Neural cell (in vitro differentiated cells): ENCODE measurements at regions not wholly inside any gene's neighbourhood (a gene's known extent, or its start where the extent isn't known, plus 50 kb on each side); places are given as distances from the start of the nearest gene placed in this dataset.

ENCODE experiments used
- H2AFZ ChIP-seq: fragments of 200-600, 300-800 bp; sonication (generic), shearing (Covaris generic); 2 replicates; pipeline ENCODE4 v1.6.0; 2014; ENCODE audit warnings: low read depth, mild to moderate bottlenecking, antibody characterized with exemption, low read length, moderate library complexity
- H3F3A ChIP-seq: fragments of 200-600 bp; shearing (Covaris generic); 2 replicates; pipeline ENCODE4 v1.6.1; 2016; ENCODE audit warnings: mild to moderate bottlenecking, moderate library complexity, mixed read lengths, antibody characterized with exemption, low read length; ENCODE audit not compliant: insufficient read depth, poor library complexity, severe bottlenecking
- H3K27ac ChIP-seq: fragments of 200-600, 300-800 bp; sonication (generic), shearing (Covaris generic); 2 replicates; pipeline ENCODE4 v1.5.1; 2014; ENCODE audit warnings: mild to moderate bottlenecking, low read length, moderate library complexity
- H3K27me3 ChIP-seq: fragments of 300-800, 200-600 bp; sonication (generic), shearing (Covaris generic); 2 replicates; pipeline ENCODE4 v1.6.0; 2014; ENCODE audit warnings: mild to moderate bottlenecking, low read depth, low read length, moderate library complexity; ENCODE audit not compliant: insufficient read depth
- H3K36me3 ChIP-seq: fragments of 300-800, 200-600 bp; sonication (generic), shearing (Covaris generic); 2 replicates; pipeline ENCODE4 v1.5.1; 2014; ENCODE audit warnings: mild to moderate bottlenecking, antibody characterized with exemption, low read length, moderate library complexity; ENCODE audit not compliant: insufficient read depth
- H3K4me2 ChIP-seq: fragments of 300-800, 200-600 bp; sonication (generic), shearing (Covaris generic); 2 replicates; pipeline ENCODE4 v1.6.0; 2014; ENCODE audit warnings: mild to moderate bottlenecking, low read length
- H3K4me3 ChIP-seq: fragments of 300-800, 200-600 bp; sonication (generic), shearing (Covaris generic); 2 replicates; pipeline ENCODE4 v1.5.1; 2014; ENCODE audit warnings: mild to moderate bottlenecking, low read length, moderate library complexity
- H3K79me2 ChIP-seq: fragments of 200-600 bp; shearing (Covaris generic); replicated peaks from 2 replicates; pipeline ENCODE4 v1.6.0; 2014; ENCODE audit warnings: mild to moderate bottlenecking, low read length, moderate library complexity; ENCODE audit not compliant: insufficient read depth
- H3K9ac ChIP-seq: fragments of 300-800, 200-600 bp; sonication (generic), shearing (Covaris generic); 2 replicates; pipeline ENCODE4 v1.6.1; 2016; ENCODE audit warnings: mild to moderate bottlenecking, low read length, mixed read lengths
- H3K9me2 ChIP-seq: fragments of 200-600 bp; shearing (Covaris generic); 2 replicates; pipeline ENCODE4 v1.6.1; 2016; ENCODE audit warnings: mild to moderate bottlenecking, low read length, mixed read lengths; ENCODE audit not compliant: insufficient read depth
- H3K9me3 ChIP-seq: fragments of 200-600, 300-800 bp; sonication (generic), shearing (Covaris generic); 2 replicates; pipeline ENCODE4 v1.6.1; 2016; ENCODE audit warnings: mild to moderate bottlenecking, mixed run types, low read length, moderate library complexity, mixed read lengths
- H4K20me1 ChIP-seq: fragments of 200-600 bp; shearing (Covaris generic); 2 replicates; pipeline ENCODE4 v1.6.1; 2016; ENCODE audit warnings: mild to moderate bottlenecking, mixed run types; ENCODE audit not compliant: insufficient read depth
- EP300 ChIP-seq: fragments of 450-650 bp; conservative IDR thresholded peaks from 2 replicates; pipeline ENCODE4 v1.6.1; 2014; ENCODE audit warnings: antibody characterized with exemption, mild to moderate bottlenecking, moderate library complexity; ENCODE audit not compliant: poor library complexity, severe bottlenecking
- EZH2 ChIP-seq: fragments of 200-600, 300-800 bp; shearing (Covaris generic), sonication (generic); IDR thresholded peaks from 2 replicates; pipeline ENCODE4 v1.6.1; 2014; ENCODE audit warnings: antibody characterized with exemption, low read length, borderline replicate concordance, mild to moderate bottlenecking; ENCODE audit not compliant: insufficient read depth, poor library complexity, severe bottlenecking
- MXI1 ChIP-seq: fragments of 450-650 bp; conservative IDR thresholded peaks from 2 replicates; pipeline ENCODE4 v1.6.1; 2014; ENCODE audit warnings: antibody characterized with exemption, mild to moderate bottlenecking; ENCODE audit not compliant: poor library complexity, severe bottlenecking
- SMC3 ChIP-seq: fragments of 450-650 bp; conservative IDR thresholded peaks from 2 replicates; pipeline ENCODE4 v1.6.1; 2014; ENCODE audit warnings: antibody characterized with exemption, mild to moderate bottlenecking, moderate library complexity; ENCODE audit not compliant: poor library complexity
- TAF1 ChIP-seq: IDR thresholded peaks from 2 replicates; pipeline ENCODE4 v1.6.1; 2012; ENCODE audit warnings: low read depth
- TF ChIP-seq, protein P1 (sequence below): IDR thresholded peaks from 2 replicates; pipeline ENCODE4 v1.6.1; 2012; ENCODE audit warnings: borderline replicate concordance
- TF ChIP-seq, protein P2 (sequence below): fragments of 450-650 bp; IDR thresholded peaks from 2 replicates; pipeline ENCODE4 v1.5.1; 2014; ENCODE audit warnings: antibody characterized with exemption, mild to moderate bottlenecking, moderate library complexity; ENCODE audit not compliant: poor library complexity, severe bottlenecking

DNA sequence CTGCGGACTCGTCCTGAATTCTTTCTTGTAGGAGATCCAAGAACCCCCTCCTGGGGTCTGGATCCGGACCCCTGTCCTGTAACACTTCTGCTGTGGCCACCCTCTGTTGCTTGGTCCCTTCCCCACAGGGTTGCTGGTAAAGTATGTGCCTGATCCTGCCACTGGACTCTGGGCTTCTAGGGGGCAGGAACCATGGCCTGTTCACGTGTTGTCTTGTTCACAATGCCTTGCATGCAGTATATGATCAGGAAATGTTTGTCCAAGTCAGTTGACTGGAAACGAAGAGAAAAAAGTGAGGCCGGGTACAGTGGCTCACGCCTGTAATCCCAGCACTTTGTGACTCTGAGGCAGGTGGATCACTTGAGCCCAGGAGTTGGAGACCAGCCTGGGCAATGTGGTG, 139.3 kb upstream of the ALDH1B1 start:
- H3K9ac ChIP-seq: no peak overlapping the region
- H3K27me3 ChIP-seq: no peaks in the 10 kb centered on the region
- no peaks in the 10 kb centered on the region for H3K9me2 ChIP-seq
- H3K4me3 ChIP-seq: no peak overlapping the region
- H3K27ac ChIP-seq: no peak overlapping the region
- H2AFZ ChIP-seq: no peak overlapping the region
- H3F3A ChIP-seq: no peaks in the 10 kb centered on the region
- TF ChIP-seq EP300: no peak
- no peaks in the 10 kb centered on the region for H4K20me1 ChIP-seq
- no peaks in the 10 kb centered on the region for H3K79me2 ChIP-seq
- H3K9me3 ChIP-seq: no peaks in the 10 kb centered on the region
- no peak overlapping the region for H3K4me2 ChIP-seq
- H3K36me3 ChIP-seq: no peaks in the 10 kb centered on the region

DNA sequence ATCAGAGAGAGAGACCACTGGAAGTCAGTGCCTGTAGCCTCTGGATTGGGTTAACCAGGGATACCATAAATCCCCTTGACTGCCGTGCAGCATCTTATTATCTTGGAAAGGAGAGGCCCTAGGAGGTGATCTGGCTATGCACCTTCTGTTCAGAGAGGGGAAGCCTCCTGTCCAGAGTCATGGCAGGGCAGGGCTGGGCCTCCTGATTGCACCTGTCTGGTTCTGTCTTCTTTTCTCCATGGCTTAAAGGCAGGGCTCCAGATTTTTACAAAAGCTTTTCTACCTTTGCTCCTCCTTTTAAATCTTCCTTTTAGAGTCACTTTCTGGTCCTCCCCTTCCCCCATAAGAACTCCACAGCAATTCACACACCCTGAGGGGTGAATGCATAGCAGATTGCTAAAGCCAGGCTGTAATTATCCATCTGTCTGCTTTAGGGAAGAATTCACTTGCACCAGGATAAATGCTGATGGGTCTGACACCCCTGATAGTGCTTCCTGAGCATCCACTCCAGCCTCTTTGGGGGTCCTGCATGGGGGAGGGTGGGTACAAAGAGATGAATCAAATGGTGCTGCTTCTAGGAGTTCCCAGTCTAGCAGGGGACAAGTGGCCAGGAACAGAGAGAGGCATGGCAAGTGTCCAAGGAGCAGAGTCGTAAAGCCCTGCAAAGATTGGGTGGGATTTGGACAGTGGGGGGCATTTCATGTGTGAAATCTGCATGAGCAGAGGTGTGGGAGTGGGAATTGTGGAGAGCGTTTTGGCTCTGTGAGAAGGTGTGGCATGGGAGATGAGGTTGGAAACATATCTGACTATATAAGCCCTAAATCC, 141.3 kb upstream of the ALDH1B1 start:
- Histone ChIP-seq H3K4me3 (no peak overlapping the region), H4K20me1 (no peaks in the 10 kb centered on the region), H3K9me2 (no peaks in the 10 kb centered on the region), H3K27ac (no peak overlapping the region), H3K4me2 (no peak overlapping the region), H3K79me2 (no peaks in the 10 kb centered on the region), H3K36me3 (no peaks in the 10 kb centered on the region), H3K9ac (no peak overlapping the region), H3K9me3 (peaks cover 5% of the 10 kb centered on the region), H2AFZ (no peak overlapping the region), H3F3A (no peaks in the 10 kb centered on the region), H3K27me3 (no peaks in the 10 kb centered on the region)
- no peak for TF ChIP-seq SMC3
- TF ChIP-seq EP300: no peak

DNA sequence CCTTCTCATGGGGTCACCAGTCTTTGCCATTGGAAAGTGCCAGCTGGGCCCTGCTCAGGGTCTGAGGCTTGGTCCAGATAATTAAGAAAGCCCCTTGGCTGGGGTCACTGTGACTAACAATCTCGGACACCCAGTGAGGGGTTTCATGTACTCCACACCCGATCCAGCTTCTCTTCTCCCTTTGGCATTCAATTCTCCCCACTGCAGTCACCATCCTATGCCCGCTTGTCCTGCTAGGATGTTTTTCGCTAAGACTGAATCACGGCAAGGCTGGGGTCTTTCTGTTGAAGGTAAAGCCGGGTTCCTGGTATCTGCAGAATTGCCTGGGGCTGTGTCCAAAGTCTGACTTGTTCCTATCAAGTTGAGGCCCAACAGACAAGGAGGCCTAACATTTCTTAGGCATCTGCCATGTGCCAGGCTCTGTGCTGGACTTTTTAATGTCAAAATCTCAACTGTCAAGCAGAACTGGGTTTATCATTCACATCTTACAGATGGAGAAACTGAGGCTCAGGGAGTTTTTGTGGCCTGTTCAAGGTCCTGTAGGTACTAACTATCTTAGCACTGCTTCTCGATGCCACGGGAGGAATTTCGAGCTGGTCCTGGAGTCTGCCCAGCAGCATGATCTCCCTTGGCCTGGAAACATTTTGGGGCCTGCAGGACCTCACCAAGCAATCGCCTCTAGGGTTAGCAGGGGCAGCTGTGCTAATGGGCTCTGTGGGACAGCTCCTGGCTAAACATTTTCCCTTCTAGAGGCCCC, 142.0 kb upstream of the ALDH1B1 start:
- no peak overlapping the region for H2AFZ ChIP-seq
- H3K36me3 ChIP-seq: no peaks in the 10 kb centered on the region
- no peak overlapping the region for H3K4me2 ChIP-seq
- TF ChIP-seq, protein P1, sequence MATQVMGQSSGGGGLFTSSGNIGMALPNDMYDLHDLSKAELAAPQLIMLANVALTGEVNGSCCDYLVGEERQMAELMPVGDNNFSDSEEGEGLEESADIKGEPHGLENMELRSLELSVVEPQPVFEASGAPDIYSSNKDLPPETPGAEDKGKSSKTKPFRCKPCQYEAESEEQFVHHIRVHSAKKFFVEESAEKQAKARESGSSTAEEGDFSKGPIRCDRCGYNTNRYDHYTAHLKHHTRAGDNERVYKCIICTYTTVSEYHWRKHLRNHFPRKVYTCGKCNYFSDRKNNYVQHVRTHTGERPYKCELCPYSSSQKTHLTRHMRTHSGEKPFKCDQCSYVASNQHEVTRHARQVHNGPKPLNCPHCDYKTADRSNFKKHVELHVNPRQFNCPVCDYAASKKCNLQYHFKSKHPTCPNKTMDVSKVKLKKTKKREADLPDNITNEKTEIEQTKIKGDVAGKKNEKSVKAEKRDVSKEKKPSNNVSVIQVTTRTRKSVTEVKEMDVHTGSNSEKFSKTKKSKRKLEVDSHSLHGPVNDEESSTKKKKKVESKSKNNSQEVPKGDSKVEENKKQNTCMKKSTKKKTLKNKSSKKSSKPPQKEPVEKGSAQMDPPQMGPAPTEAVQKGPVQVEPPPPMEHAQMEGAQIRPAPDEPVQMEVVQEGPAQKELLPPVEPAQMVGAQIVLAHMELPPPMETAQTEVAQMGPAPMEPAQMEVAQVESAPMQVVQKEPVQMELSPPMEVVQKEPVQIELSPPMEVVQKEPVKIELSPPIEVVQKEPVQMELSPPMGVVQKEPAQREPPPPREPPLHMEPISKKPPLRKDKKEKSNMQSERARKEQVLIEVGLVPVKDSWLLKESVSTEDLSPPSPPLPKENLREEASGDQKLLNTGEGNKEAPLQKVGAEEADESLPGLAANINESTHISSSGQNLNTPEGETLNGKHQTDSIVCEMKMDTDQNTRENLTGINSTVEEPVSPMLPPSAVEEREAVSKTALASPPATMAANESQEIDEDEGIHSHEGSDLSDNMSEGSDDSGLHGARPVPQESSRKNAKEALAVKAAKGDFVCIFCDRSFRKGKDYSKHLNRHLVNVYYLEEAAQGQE: no peak
- TF ChIP-seq EZH2: no peak
- no peak for TF ChIP-seq TAF1
- no peak for TF ChIP-seq EP300
- TF ChIP-seq, protein P2, sequence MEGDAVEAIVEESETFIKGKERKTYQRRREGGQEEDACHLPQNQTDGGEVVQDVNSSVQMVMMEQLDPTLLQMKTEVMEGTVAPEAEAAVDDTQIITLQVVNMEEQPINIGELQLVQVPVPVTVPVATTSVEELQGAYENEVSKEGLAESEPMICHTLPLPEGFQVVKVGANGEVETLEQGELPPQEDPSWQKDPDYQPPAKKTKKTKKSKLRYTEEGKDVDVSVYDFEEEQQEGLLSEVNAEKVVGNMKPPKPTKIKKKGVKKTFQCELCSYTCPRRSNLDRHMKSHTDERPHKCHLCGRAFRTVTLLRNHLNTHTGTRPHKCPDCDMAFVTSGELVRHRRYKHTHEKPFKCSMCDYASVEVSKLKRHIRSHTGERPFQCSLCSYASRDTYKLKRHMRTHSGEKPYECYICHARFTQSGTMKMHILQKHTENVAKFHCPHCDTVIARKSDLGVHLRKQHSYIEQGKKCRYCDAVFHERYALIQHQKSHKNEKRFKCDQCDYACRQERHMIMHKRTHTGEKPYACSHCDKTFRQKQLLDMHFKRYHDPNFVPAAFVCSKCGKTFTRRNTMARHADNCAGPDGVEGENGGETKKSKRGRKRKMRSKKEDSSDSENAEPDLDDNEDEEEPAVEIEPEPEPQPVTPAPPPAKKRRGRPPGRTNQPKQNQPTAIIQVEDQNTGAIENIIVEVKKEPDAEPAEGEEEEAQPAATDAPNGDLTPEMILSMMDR: no peak
- TF ChIP-seq MXI1: no peak
- H3K4me3 ChIP-seq: no peak overlapping the region
- no peak overlapping the region for H3K9ac ChIP-seq
- no peaks in the 10 kb centered on the region for H3F3A ChIP-seq
- no peaks in the 10 kb centered on the region for H3K9me2 ChIP-seq
- no peak overlapping the region for H3K27ac ChIP-seq
- H3K9me3 ChIP-seq: peaks cover 5% of the 10 kb centered on the region
- H3K27me3 ChIP-seq: no peaks in the 10 kb centered on the region
- H3K79me2 ChIP-seq: no peaks in the 10 kb centered on the region
- H4K20me1 ChIP-seq: no peaks in the 10 kb centered on the region
